ENCODE measurements at regions not wholly inside any gene's neighbourhood (a gene's known extent, or its start where the extent isn't known, plus 50 kb on each side); places are given as distances from the start of the nearest gene placed in this dataset.
A peak's percentile ranks its signal among the peaks of the same experiment; 100 is the strongest.

DNA sequence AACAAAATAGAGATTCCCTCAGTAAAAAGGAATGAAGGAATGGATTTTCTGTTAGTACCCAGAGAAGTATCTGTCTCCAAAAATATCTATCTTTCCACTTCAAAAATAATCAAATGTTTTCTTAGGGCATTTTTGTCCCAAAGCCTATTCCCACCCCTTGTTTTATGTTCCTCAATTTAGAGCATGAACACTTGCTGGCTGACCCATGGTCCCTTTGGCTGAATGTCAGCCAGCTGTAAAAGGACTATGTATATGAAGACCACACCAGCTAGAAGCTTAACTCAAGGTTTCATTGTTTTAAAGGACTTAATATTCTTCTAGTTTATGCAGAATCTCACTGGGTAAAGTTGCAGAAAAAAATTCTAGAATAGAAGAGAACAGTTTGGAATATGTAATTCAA, 931.2 kb downstream of the MCTP2 start:
- H3K27ac ChIP-seq = peak overlapping the region; percentile 72
- peaks cover 5% of the 10 kb centered on the region for H3K4me1 ChIP-seq
- no peak overlapping the region for H3K4me3 ChIP-seq
- H3K36me3 ChIP-seq = no peaks in the 10 kb centered on the region
- TF ChIP-seq POLR2A (IDR thresholded peaks at IDR 0.05) (no peak), EP300 (IDR thresholded peaks at IDR 0.05) (no peak)
- H3K9me3 ChIP-seq = no peaks in the 10 kb centered on the region
- H3K27me3 ChIP-seq = no peaks in the 10 kb centered on the region
- no peak for DNase-seq (ENCODE audit: low spot score in 2 of 2)

DNA sequence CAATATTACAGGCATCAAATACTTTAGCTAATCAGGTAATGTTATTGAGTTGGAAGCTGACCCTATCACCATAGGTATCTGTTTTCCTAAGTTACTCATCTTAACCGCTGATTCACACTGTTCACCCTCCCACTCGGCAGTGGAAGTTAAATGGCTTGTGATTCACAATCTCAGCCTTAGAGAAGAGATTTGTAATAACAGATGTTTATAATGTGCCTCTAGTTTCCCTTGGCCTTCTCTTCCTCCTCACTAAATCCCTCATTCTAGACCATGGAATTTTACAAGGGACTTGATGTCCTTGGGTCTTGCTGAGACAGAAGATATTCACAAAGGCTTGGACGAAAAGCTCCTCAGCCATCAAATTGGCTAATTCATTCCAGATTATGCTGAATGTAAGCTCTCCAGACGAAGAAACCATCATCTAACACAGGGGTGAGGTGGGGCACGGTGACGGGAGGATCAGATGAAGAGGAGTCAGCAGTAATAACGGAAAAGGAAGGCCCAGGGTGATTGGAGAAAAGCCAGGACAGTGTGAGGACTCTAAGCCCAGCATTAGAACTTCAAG, 931.7 kb downstream of the MCTP2 start:
- no peaks in the 10 kb centered on the region for H3K36me3 ChIP-seq
- WGBS = 57% methylated on average over 7 of the region's 7 CpGs
- H3K9me3 ChIP-seq = no peaks in the 10 kb centered on the region
- peak; percentile 65 to 84 for DNase-seq (ENCODE audit: low spot score in 2 of 2)
- no peak for TF ChIP-seq POLR2A (IDR thresholded peaks at IDR 0.05)
- no peak for TF ChIP-seq EP300 (IDR thresholded peaks at IDR 0.05)
- no peak for TF ChIP-seq CTCF (IDR thresholded peaks at IDR 0.05)
- TF ChIP-seq POLR2AphosphoS5 (IDR thresholded peaks at IDR 0.05) = peak in 2 of 3 donors; percentile 51 to 55
- no peak overlapping the region for H3K4me3 ChIP-seq
- H3K4me1 ChIP-seq = peaks cover 5% of the 10 kb centered on the region
- no peaks in the 10 kb centered on the region for H3K27me3 ChIP-seq
- peak overlapping the region; percentile 72 for H3K27ac ChIP-seq

DNA sequence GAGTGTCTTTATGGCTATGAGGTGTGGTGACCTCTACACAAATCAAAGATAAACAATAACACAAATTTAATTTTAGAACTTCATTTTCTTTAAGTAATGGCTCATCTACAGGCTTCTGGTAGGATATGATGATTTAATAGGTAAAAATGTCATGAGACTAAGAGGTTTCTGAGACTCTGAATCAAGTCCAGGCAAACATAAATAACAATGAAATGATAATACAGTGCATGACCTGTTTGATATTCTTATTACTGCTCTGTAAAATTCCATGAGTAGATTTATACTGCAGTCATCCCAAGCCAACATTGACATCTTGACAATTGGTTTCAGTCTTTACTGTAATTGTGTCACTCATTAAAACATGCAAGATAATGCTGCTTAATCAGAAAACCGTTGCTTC, 936.8 kb downstream of the MCTP2 start:
- TF ChIP-seq POLR2A (IDR thresholded peaks at IDR 0.05) (no peak), CTCF (IDR thresholded peaks at IDR 0.05) (no peak), EP300 (IDR thresholded peaks at IDR 0.05) (no peak), POLR2AphosphoS5 (IDR thresholded peaks at IDR 0.05) (no peak)
- H3K4me3 ChIP-seq = no peak overlapping the region
- H3K27me3 ChIP-seq = no peaks in the 10 kb centered on the region
- H3K4me1 ChIP-seq = no peaks in the 10 kb centered on the region
- DNase-seq (ENCODE audit: low spot score in 2 of 2) = no peak
- WGBS = 35% methylated on average over 1 of the region's 1 CpG
- peak overlapping the region; percentile 76 for H3K27ac ChIP-seq
- H3K9me3 ChIP-seq = no peaks in the 10 kb centered on the region
- H3K36me3 ChIP-seq = no peaks in the 10 kb centered on the region

- Histone ChIP-seq H3K4me1 (no peaks in the 10 kb centered on the region), H3K27ac (peak overlapping the region; percentile 76), H3K9me3 (no peaks in the 10 kb centered on the region), H3K4me3 (no peak overlapping the region), H3K27me3 (no peaks in the 10 kb centered on the region), H3K36me3 (no peaks in the 10 kb centered on the region)
- no peak for DNase-seq (ENCODE audit: low spot score in 2 of 2)
- 65% methylated on average over 5 of the region's 5 CpGs for WGBS
- TF ChIP-seq POLR2AphosphoS5 (IDR thresholded peaks at IDR 0.05) (no peak), EP300 (IDR thresholded peaks at IDR 0.05) (no peak), CTCF (IDR thresholded peaks at IDR 0.05) (no peak), POLR2A (IDR thresholded peaks at IDR 0.05) (no peak)
Observed at GRCh38 chr15:95168951-95169431, 937.6 kb downstream of the MCTP2 start.

DNA sequence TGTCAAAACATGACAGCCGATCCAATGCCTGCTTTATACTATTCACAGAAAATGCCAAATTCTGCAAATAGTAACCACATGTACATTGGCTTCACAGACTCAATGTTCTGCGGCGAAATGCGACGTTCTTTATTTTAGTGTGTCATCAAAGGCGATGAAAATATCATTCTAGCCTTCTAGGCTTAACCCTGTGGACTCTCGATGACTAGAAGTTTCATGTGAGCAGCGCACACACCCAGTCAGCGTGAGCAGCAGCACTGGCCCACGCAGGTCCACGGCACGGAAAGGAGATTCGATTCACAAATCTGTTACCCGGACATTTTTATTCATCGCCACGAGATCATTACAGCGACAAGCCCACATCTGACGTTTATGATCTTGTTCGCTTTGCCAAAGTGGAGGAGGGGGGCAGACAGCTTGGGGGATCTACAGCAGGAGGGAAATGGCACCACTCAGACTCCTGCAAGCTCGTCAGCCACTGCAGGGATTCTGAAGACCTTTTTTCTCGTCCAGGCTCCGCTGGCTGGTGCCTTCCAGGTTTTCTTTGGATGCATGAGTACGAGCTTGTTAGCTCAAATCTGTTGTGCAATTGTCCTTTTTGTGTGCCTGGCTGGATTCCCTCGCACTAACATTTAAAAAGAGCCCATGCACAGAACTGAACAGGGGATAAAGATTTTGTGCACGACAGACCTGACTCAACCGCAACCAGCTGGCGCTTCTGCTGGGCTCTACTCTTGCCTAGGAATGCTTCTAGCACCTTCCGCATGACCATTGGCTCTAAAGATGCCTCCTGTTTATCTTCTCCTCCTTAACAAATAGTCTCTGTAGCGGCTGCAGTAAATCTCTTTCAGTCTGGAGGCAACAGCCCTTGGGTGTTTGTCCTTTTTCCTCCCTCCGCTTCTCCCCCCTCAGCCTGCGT, 938.4 kb downstream of the MCTP2 start:
- peak; percentile 82 to 87 for DNase-seq (ENCODE audit: low spot score in 2 of 2)
- Histone ChIP-seq H3K27ac (peak overlapping the region; percentile 76), H3K36me3 (no peaks in the 10 kb centered on the region), H3K4me1 (no peaks in the 10 kb centered on the region), H3K27me3 (no peaks in the 10 kb centered on the region), H3K9me3 (no peaks in the 10 kb centered on the region), H3K4me3 (peak overlapping the region; percentile 17)
- 53% methylated on average over 30 of the region's 31 CpGs for WGBS
- TF ChIP-seq EP300 (IDR thresholded peaks at IDR 0.05) (no peak), POLR2AphosphoS5 (IDR thresholded peaks at IDR 0.05) (peak in 2 of 3 donors; percentile 15 to 69)

Data from suprapubic skin (tissue), 4 donors.